ENCODE measurements at regions not wholly inside any gene's neighbourhood (a gene's known extent, or its start where the extent isn't known, plus 50 kb on each side); places are given as distances from the start of the nearest gene placed in this dataset.

GRCh38 chr3:28586325-28586724, 237.7 kb upstream of the AZI2 start:
- Histone ChIP-seq H3K4me2 (ENCODE audit: low read length) (no peak overlapping the region), H2AFZ (ENCODE audit: low read length) (no peak overlapping the region), H3K9ac (ENCODE audit: low read length) (no peak overlapping the region), H3K79me2 (ENCODE audit: insufficient read depth, low read length) (no peaks in the 10 kb centered on the region), H3K9me3 (ENCODE audit: low read length) (no peaks in the 10 kb centered on the region), H3K36me3 (ENCODE audit: insufficient read depth, low read length) (no peaks in the 10 kb centered on the region), H3K4me1 (ENCODE audit: insufficient read depth, low read length, severe bottlenecking) (no peaks in the 10 kb centered on the region), H3F3A (ENCODE audit: insufficient read depth, low read length) (no peaks in the 10 kb centered on the region), H3K27ac (ENCODE audit: low read depth, low read length, poor library complexity, severe bottlenecking) (no peak overlapping the region), H4K20me1 (ENCODE audit: insufficient read depth, low read length) (no peaks in the 10 kb centered on the region), H3K27me3 (ENCODE audit: insufficient read depth, low read length) (no peaks in the 10 kb centered on the region), H3K9me2 (ENCODE audit: low read depth, low read length) (no peaks in the 10 kb centered on the region), H3K4me3 (ENCODE audit: low read depth, low read length, poor library complexity, severe bottlenecking) (no peak overlapping the region)
- no peak for TF ChIP-seq EZH2 (IDR thresholded peaks at IDR 0.05; ENCODE audit: borderline replicate concordance, low read length)
- no peak for TF ChIP-seq CTCF (IDR thresholded peaks at IDR 0.05; ENCODE audit: low read length)

GRCh38 chr3:28587723-28588122, 239.1 kb upstream of the AZI2 start:
- Histone ChIP-seq H3K4me1 (ENCODE audit: insufficient read depth, low read length, severe bottlenecking) (no peaks in the 10 kb centered on the region), H3K9me3 (ENCODE audit: low read length) (no peaks in the 10 kb centered on the region), H3K27me3 (ENCODE audit: insufficient read depth, low read length) (no peaks in the 10 kb centered on the region), H3K79me2 (ENCODE audit: insufficient read depth, low read length) (no peaks in the 10 kb centered on the region), H3K4me2 (ENCODE audit: low read length) (no peak overlapping the region), H3K27ac (ENCODE audit: low read depth, low read length, poor library complexity, severe bottlenecking) (no peak overlapping the region), H4K20me1 (ENCODE audit: insufficient read depth, low read length) (no peaks in the 10 kb centered on the region), H3K36me3 (ENCODE audit: insufficient read depth, low read length) (no peaks in the 10 kb centered on the region), H3K9ac (ENCODE audit: low read length) (no peak overlapping the region), H3K4me3 (ENCODE audit: low read depth, low read length, poor library complexity, severe bottlenecking) (no peak overlapping the region), H3K9me2 (ENCODE audit: low read depth, low read length) (no peaks in the 10 kb centered on the region), H2AFZ (ENCODE audit: low read length) (no peak overlapping the region), H3F3A (ENCODE audit: insufficient read depth, low read length) (no peaks in the 10 kb centered on the region)
- TF ChIP-seq CTCF (IDR thresholded peaks at IDR 0.05; ENCODE audit: low read length) (no peak), EZH2 (IDR thresholded peaks at IDR 0.05; ENCODE audit: borderline replicate concordance, low read length) (no peak)

GRCh38 chr3:28590216-28590615, 241.6 kb upstream of the AZI2 start:
- Histone ChIP-seq H4K20me1 (ENCODE audit: insufficient read depth, low read length) (no peaks in the 10 kb centered on the region), H3K4me2 (ENCODE audit: low read length) (no peak overlapping the region), H3K9me3 (ENCODE audit: low read length) (no peaks in the 10 kb centered on the region), H3K27me3 (ENCODE audit: insufficient read depth, low read length) (no peaks in the 10 kb centered on the region), H3K9ac (ENCODE audit: low read length) (no peak overlapping the region), H3K27ac (ENCODE audit: low read depth, low read length, poor library complexity, severe bottlenecking) (no peak overlapping the region), H2AFZ (ENCODE audit: low read length) (no peak overlapping the region), H3K36me3 (ENCODE audit: insufficient read depth, low read length) (no peaks in the 10 kb centered on the region), H3K9me2 (ENCODE audit: low read depth, low read length) (no peaks in the 10 kb centered on the region), H3K4me1 (ENCODE audit: insufficient read depth, low read length, severe bottlenecking) (no peaks in the 10 kb centered on the region), H3K4me3 (ENCODE audit: low read depth, low read length, poor library complexity, severe bottlenecking) (no peak overlapping the region), H3F3A (ENCODE audit: insufficient read depth, low read length) (no peaks in the 10 kb centered on the region), H3K79me2 (ENCODE audit: insufficient read depth, low read length) (no peaks in the 10 kb centered on the region)
- TF ChIP-seq CTCF (IDR thresholded peaks at IDR 0.05; ENCODE audit: low read length) = no peak
- TF ChIP-seq EZH2 (IDR thresholded peaks at IDR 0.05; ENCODE audit: borderline replicate concordance, low read length) = no peak
